ENCODE measurements at regions not wholly inside any gene's neighbourhood (a gene's known extent, or its start where the extent isn't known, plus 50 kb on each side); places are given as distances from the start of the nearest gene placed in this dataset.

DNA sequence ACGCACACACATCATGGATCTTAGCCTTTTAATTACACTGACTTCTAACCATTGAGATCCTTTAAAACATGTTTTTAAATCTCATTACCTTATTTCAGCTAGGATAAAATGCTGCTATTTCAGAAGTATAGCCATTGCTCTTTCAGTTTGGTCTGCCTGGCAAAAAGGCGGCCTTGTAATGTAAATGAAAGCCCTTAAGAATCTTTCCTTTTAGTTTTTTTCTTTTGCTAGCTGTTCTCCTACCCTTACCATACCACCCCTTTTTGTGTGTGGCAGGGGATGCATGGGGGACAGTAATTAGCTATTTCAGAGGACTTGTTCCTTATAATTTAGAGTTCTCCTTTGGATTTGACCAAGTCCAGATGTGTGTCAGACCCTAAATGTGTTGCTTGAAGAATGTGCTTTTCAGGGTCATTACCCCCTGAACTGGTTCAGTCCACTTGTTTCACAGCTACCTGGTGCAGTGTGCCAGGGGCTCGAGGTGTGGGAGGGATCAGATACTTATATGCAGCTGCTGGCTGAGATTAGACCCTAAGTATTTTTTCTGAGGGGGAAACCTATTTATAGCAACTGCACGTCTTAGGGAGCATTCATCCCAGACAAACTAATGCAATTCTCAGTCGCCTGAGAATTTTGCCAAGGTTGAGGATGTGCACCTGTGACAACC, 986.8 kb downstream of the NLGN4Y start:
- TF ChIP-seq, protein P1, sequence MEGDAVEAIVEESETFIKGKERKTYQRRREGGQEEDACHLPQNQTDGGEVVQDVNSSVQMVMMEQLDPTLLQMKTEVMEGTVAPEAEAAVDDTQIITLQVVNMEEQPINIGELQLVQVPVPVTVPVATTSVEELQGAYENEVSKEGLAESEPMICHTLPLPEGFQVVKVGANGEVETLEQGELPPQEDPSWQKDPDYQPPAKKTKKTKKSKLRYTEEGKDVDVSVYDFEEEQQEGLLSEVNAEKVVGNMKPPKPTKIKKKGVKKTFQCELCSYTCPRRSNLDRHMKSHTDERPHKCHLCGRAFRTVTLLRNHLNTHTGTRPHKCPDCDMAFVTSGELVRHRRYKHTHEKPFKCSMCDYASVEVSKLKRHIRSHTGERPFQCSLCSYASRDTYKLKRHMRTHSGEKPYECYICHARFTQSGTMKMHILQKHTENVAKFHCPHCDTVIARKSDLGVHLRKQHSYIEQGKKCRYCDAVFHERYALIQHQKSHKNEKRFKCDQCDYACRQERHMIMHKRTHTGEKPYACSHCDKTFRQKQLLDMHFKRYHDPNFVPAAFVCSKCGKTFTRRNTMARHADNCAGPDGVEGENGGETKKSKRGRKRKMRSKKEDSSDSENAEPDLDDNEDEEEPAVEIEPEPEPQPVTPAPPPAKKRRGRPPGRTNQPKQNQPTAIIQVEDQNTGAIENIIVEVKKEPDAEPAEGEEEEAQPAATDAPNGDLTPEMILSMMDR (IDR thresholded peaks at IDR 0.05; ENCODE audit: low read depth, low read length): no peak
- H3K4me3 ChIP-seq (replicated peaks in 1 of 2; ENCODE audit: low read depth in 2 of 2, low read length in 2 of 2): no peak overlapping the region

DNA sequence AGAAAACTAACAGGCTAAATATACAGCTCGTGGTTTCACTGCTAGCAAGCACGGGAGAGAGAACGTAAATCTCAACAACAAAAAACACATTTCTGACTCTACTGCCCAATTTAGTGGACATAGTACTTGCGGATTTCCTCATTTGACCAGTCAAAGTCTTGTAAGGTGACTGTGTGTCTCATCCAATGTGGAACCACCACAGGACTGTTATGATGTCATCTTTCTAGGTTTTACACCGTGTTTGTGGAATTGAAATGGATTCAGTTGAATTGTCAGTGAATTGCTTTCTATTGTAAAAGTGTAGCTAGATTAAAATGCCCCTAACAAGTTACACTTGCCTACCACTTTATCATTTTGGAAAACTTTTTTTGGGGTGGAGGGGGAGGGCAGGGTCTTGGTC, 1010.8 kb downstream of the NLGN4Y start:
- no peak for DNase-seq (ENCODE audit: low read depth in 2 of 2)
- H3K4me3 ChIP-seq (replicated peaks in 1 of 2; ENCODE audit: low read depth in 2 of 2, low read length in 2 of 2): no peak overlapping the region
- TF ChIP-seq, protein P1 (IDR thresholded peaks at IDR 0.05; ENCODE audit: low read depth, low read length): no peak

More for the DNA sequence above, 986.8 kb downstream of the NLGN4Y start:
- DNase-seq (ENCODE audit: low read depth in 2 of 2): no peak

GRCh38 chrY:15535784-15536511, 1011.6 kb downstream of the NLGN4Y start:
- no peak overlapping the region for H3K4me3 ChIP-seq (replicated peaks in 1 of 2; ENCODE audit: low read depth in 2 of 2, low read length in 2 of 2)
- peak; percentile 40 to 73 for DNase-seq (ENCODE audit: low read depth in 2 of 2)
- TF ChIP-seq, protein P1 (IDR thresholded peaks at IDR 0.05; ENCODE audit: low read depth, low read length): no peak

- TF ChIP-seq, protein P1 (IDR thresholded peaks at IDR 0.05; ENCODE audit: low read depth, low read length): no peak
- no peak for DNase-seq (ENCODE audit: low read depth in 2 of 2)
Measured at GRCh38 chrY:15540516-15540915, 1016.2 kb downstream of the NLGN4Y start.

DNA sequence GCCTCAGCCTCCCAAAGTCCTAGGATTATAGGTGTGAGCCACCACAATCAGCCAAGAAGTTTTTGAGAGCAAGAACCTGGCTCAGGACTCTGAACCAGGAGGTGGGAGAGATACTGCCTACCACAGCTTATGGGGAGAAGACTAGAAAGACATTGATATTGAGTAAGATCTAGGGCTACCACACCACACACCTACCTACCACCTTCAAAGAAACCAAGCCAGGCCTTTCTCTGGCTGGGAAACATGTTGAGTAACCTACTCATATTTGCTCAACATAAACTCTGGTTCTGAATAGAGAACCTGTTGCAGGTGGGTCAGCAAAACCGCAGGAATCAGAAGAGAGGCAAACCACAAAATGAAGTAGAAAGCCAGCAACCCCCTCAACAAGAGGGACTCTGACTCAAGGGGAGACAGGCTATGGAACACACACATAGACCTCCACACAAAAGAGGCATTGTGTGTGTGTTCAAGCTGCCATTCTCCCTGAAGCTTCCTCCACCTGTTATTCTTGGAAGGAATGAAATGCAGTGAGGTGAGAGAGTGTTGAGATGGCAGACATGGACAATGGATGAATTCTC, 1021.9 kb downstream of the NLGN4Y start:
- DNase-seq (ENCODE audit: low read depth in 2 of 2): no peak
- TF ChIP-seq, protein P1 (IDR thresholded peaks at IDR 0.05; ENCODE audit: low read depth, low read length): no peak
- H3K4me3 ChIP-seq (replicated peaks in 1 of 2; ENCODE audit: low read depth in 2 of 2, low read length in 2 of 2): no peak overlapping the region

More at GRCh38 chrY:15540516-15540915, 1016.2 kb downstream of the NLGN4Y start:
- no peak overlapping the region for H3K4me3 ChIP-seq (replicated peaks in 1 of 2; ENCODE audit: low read depth in 2 of 2, low read length in 2 of 2)

DNA sequence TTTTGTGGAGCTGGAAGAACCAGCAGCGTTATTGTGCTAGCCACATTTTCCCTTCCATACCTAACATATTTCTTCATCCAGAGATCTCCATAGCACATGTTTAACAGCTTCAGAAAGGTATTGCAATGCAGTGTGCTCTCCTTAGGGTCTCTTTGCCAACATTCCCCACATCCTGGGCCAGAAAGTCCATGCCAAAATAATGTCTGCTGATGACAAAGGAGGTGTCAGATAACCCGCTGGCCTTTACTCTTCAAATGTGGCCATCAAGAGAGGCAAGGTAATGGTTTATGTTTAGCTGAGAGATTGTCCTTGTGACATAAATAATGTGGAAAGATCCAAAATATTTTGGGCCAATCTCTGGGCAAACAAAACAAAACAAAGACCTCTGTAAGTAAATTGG, 1027.7 kb downstream of the NLGN4Y start:
- TF ChIP-seq, protein P1 (IDR thresholded peaks at IDR 0.05; ENCODE audit: low read depth, low read length): no peak
- no peak for DNase-seq (ENCODE audit: low read depth in 2 of 2)
- H3K4me3 ChIP-seq (replicated peaks in 1 of 2; ENCODE audit: low read depth in 2 of 2, low read length in 2 of 2): no peak overlapping the region

All from cardiac fibroblast (primary cell).